GM12874 (cell line): ENCODE measurements at regions not wholly inside any gene's neighbourhood (a gene's known extent, or its start where the extent isn't known, plus 50 kb on each side); places are given as distances from the start of the nearest gene placed in this dataset.

Experiments
- CTCF ChIP-seq: IDR thresholded peaks from 2 replicates; pipeline ENCODE4 v1.5.1; 2011; ENCODE audit warnings: low read depth, mild to moderate bottlenecking, control low read depth, low read length, moderate library complexity; ENCODE audit not compliant: insufficient read depth

- TF ChIP-seq CTCF = no peak
These were observed 96.4 kb upstream of the EPHA7 start for GRCh38 chr6:93515736-93516135.

- TF ChIP-seq CTCF = no peak
These were observed 79.4 kb upstream of the EPHA7 start for GRCh38 chr6:93498713-93499112.

GRCh38 chr6:93496548-93496947 is 77.2 kb upstream of the EPHA7 start:
- TF ChIP-seq CTCF = no peak

- no peak for TF ChIP-seq CTCF
These were observed 74.7 kb upstream of the EPHA7 start for GRCh38 chr6:93494057-93494456.

GRCh38 chr6:93474733-93475179 is 55.4 kb upstream of the EPHA7 start:
- no peak for TF ChIP-seq CTCF

- no peak for TF ChIP-seq CTCF
These were observed 51.9 kb upstream of the EPHA7 start for GRCh38 chr6:93471281-93471680.
